ENCODE measurements at regions not wholly inside any gene's neighbourhood (a gene's known extent, or its start where the extent isn't known, plus 50 kb on each side); places are given as distances from the start of the nearest gene placed in this dataset.

DNA sequence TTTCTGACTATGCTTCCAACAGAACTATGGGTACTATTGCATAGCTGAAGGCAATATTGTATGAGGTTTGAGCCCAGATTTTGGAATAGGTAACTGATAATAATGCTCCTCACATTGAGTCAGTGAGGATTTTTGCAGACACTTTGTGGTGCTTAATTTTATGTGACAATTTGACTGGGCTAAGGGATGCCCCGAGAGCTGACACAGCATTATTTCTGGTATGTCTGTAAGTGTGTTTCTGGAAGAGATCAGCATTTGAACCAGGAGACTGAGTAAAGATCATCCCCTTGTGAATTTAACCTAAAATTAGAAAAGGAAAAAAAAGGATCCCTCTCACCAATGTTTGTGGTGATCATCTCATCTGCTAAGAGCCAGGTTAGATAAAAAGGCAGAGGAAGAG is 404.9 kb downstream of the AEBP2 start:
- Histone ChIP-seq H3K36me3 (ENCODE audit: control insufficient read depth, insufficient read depth, low read length) (no peaks in the 10 kb centered on the region), H3K4me3 (ENCODE audit: low read depth, low read length) (no peak overlapping the region), H3K27me3 (ENCODE audit: control insufficient read depth, insufficient read depth, low read length) (no peaks in the 10 kb centered on the region), H3K27ac (ENCODE audit: low read depth, low read length) (no peak overlapping the region), H3K9me3 (ENCODE audit: control insufficient read depth, insufficient read depth, low read length) (no peaks in the 10 kb centered on the region), H3K4me1 (ENCODE audit: control insufficient read depth, insufficient read depth, low read length) (no peaks in the 10 kb centered on the region), H3K9ac (ENCODE audit: low read depth, low read length) (no peak overlapping the region)

DNA sequence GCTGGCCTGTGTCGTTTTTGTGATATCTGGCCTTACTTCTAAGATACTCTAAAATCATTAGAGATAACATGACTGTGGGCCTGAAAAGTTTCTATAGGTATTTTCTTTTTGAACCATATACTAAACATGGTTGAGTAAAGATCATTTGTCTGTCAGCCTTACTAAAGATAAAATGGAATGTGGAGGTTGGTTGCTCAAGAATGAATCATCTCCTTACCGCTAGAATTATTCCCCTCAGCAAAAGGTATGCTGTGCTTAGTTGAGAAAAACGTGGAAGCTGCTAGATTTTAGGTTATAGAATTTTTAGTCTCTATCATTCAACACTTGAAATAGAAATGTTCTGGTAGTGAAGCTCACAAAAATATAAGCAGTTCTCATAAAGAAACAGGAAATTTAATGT is 407.3 kb downstream of the AEBP2 start:
- H3K9ac ChIP-seq (ENCODE audit: low read depth, low read length) = no peak overlapping the region

DNA sequence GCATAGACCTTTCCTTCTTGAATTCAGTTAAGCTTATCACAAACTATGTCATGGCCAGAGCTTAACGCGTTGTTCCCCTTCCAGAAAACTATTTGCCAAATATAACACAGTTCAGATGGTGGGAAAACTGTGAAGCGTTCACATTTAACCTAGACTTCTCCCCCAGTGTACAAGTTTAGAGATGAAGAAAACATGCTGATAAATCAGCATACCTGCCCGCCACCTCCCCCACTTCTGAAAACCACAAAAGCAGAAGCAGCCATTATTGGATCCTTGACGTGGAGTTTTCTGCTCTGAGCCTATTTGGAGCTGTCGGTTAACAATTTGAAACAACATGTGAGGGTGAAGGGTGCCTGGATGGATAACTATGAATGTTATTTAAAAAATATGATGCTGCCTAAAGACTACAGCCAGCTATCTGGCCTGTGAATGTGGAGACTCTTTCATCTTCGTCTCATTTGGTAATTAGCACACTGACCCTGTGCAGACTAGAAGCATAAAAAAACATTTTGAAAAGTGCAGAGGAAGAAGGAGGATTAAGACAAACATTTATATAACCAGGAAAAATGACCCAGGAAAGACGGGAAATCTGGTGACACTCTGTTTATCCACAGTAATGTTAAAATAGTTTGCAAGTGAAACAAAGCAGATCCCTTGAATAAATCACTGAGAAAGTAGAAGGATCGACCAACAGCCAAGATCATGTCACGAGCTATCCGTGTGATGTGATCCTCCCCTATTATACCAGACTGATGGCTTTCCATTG is 408.2 kb downstream of the AEBP2 start:
- H3K4me3 ChIP-seq (ENCODE audit: low read depth, low read length) = no peak overlapping the region
- H3K36me3 ChIP-seq (ENCODE audit: control insufficient read depth, insufficient read depth, low read length) = no peaks in the 10 kb centered on the region
- no peaks in the 10 kb centered on the region for H3K4me1 ChIP-seq (ENCODE audit: control insufficient read depth, insufficient read depth, low read length)
- H3K27ac ChIP-seq (ENCODE audit: low read depth, low read length) = no peak overlapping the region
- no peak overlapping the region for H3K9ac ChIP-seq (ENCODE audit: low read depth, low read length)
- no peaks in the 10 kb centered on the region for H3K27me3 ChIP-seq (ENCODE audit: control insufficient read depth, insufficient read depth, low read length)
- H3K9me3 ChIP-seq (ENCODE audit: control insufficient read depth, insufficient read depth, low read length) = no peaks in the 10 kb centered on the region

More for the DNA sequence above, 407.3 kb downstream of the AEBP2 start:
- H3K9me3 ChIP-seq (ENCODE audit: control insufficient read depth, insufficient read depth, low read length) = no peaks in the 10 kb centered on the region
- no peaks in the 10 kb centered on the region for H3K36me3 ChIP-seq (ENCODE audit: control insufficient read depth, insufficient read depth, low read length)
- H3K4me1 ChIP-seq (ENCODE audit: control insufficient read depth, insufficient read depth, low read length) = no peaks in the 10 kb centered on the region
- no peak overlapping the region for H3K4me3 ChIP-seq (ENCODE audit: low read depth, low read length)
- no peak overlapping the region for H3K27ac ChIP-seq (ENCODE audit: low read depth, low read length)
- H3K27me3 ChIP-seq (ENCODE audit: control insufficient read depth, insufficient read depth, low read length) = no peaks in the 10 kb centered on the region

DNA sequence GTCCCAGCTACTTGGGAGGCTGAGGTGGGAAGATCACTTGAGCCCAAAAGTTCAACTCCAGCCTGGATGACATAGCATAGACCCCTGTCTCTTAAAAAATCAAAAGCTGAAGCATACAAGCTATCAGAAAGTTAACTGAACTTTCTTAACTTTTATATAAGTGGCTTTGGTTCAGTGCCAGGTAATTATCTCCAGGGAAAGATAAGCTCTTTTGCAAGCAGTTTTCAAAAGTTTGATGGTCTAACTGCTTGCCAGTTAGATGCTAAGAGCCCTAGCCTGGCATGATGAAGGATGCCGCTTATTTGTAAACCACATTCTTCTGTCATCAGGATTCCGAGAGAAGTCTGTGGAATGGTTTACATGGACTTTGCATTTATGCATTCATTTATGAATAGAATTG is 409.1 kb downstream of the AEBP2 start:
- H3K4me1 ChIP-seq (ENCODE audit: control insufficient read depth, insufficient read depth, low read length) = no peaks in the 10 kb centered on the region
- no peaks in the 10 kb centered on the region for H3K36me3 ChIP-seq (ENCODE audit: control insufficient read depth, insufficient read depth, low read length)
- no peak overlapping the region for H3K9ac ChIP-seq (ENCODE audit: low read depth, low read length)
- no peak overlapping the region for H3K4me3 ChIP-seq (ENCODE audit: low read depth, low read length)
- H3K9me3 ChIP-seq (ENCODE audit: control insufficient read depth, insufficient read depth, low read length) = no peaks in the 10 kb centered on the region
- no peaks in the 10 kb centered on the region for H3K27me3 ChIP-seq (ENCODE audit: control insufficient read depth, insufficient read depth, low read length)
- no peak overlapping the region for H3K27ac ChIP-seq (ENCODE audit: low read depth, low read length)

DNA sequence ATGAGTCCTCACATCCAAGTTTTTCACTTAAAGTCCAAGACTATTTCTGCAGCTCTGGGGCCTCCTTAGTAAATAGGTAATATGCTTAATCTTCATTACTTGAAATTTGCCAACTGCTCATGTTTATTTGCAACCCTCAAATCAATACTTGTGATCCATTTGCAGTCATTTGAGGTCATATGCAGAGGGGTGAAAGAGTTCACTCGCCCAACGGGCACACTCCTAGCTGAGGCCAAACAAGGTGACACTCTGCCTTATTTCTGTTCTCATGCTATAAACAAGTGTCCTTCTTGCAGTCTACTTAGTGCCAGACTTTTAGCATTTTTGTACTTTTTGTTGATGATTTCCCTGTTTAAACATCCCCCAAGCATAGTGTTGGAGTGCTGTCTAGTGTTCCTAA is 409.9 kb downstream of the AEBP2 start:
- H3K9me3 ChIP-seq (ENCODE audit: control insufficient read depth, insufficient read depth, low read length) = no peaks in the 10 kb centered on the region
- no peaks in the 10 kb centered on the region for H3K4me1 ChIP-seq (ENCODE audit: control insufficient read depth, insufficient read depth, low read length)
- H3K27ac ChIP-seq (ENCODE audit: low read depth, low read length) = no peak overlapping the region
- no peak overlapping the region for H3K9ac ChIP-seq (ENCODE audit: low read depth, low read length)
- no peaks in the 10 kb centered on the region for H3K27me3 ChIP-seq (ENCODE audit: control insufficient read depth, insufficient read depth, low read length)
- H3K36me3 ChIP-seq (ENCODE audit: control insufficient read depth, insufficient read depth, low read length) = no peaks in the 10 kb centered on the region
- no peak overlapping the region for H3K4me3 ChIP-seq (ENCODE audit: low read depth, low read length)

DNA sequence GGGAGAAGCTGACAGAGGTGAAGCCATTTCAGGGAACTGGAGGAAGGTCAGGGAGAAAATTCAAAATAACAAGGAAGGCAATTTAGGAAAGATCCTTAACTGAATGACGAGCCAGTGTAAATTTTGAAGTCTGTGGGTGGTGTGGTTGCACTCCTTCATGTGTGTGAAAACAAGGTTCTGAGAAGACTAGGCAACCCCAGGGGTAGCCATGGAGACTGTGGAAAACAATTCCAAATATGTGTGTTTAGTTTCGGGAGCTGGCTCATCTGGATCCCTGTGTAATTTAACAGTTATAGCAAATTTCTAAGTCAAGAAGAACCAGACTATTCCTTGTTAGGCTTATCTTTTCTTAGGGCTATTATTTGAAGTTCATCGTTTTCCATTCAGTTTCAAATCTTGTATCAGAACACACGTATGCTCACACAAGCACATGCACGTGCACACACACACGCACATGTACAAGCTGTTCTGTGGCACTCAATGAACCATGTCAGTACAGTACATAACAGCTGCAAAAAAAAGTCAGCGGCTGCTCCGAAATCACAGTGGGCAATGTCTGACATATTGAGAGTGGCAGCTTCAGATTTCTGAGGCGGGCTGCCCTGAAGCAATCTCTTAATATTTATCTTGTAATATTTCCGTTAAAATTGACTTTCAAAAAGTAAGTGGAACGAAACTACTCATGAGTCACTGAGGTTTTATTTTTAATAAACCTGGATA is 411.2 kb downstream of the AEBP2 start:
- no peaks in the 10 kb centered on the region for H3K36me3 ChIP-seq (ENCODE audit: control insufficient read depth, insufficient read depth, low read length)
- no peaks in the 10 kb centered on the region for H3K9me3 ChIP-seq (ENCODE audit: control insufficient read depth, insufficient read depth, low read length)
- no peak overlapping the region for H3K9ac ChIP-seq (ENCODE audit: low read depth, low read length)
- H3K4me1 ChIP-seq (ENCODE audit: control insufficient read depth, insufficient read depth, low read length) = no peaks in the 10 kb centered on the region
- no peak overlapping the region for H3K27ac ChIP-seq (ENCODE audit: low read depth, low read length)
- no peaks in the 10 kb centered on the region for H3K27me3 ChIP-seq (ENCODE audit: control insufficient read depth, insufficient read depth, low read length)
- H3K4me3 ChIP-seq (ENCODE audit: low read depth, low read length) = no peak overlapping the region

DNA sequence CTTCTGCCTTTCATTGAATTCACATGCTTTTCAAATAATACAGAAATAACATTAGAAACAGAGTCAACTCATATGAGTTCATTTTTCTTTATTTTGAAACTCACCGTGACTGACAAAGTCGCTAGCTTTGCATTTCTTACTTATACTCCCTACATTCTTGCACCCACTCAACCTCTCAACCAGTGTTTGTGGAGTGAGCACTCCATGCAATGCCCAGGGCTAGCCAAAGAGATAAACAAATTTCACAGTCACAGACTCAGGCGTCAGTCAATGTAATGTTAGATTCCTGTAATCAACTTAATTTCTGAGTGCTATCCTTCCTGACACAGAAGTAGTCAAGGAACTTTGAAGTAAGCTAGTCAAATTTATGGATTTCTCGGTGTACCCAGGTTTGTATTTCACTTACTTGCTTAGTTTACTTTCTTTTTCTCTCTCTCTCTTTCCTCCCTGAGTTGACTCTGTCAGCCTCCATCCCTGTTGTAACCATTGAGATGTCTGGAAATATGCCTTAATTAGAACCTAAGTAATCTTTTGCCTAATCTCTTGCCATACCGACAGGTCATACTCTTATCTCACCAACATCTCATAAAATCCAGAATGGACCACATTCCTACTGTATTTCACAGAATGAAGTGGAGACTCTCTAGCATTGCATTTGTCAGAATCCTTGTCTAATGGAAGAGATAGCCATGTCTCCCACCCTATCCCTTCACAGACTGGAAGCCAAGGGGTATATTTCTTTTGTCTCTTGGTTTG is 413.0 kb downstream of the AEBP2 start:
- no peak overlapping the region for H3K27ac ChIP-seq (ENCODE audit: low read depth, low read length)
- H3K4me3 ChIP-seq (ENCODE audit: low read depth, low read length) = no peak overlapping the region
- H3K4me1 ChIP-seq (ENCODE audit: control insufficient read depth, insufficient read depth, low read length) = peaks cover 6% of the 10 kb centered on the region; the same call in 1 of the 2 replicates
- H3K36me3 ChIP-seq (ENCODE audit: control insufficient read depth, insufficient read depth, low read length) = no peaks in the 10 kb centered on the region
- H3K27me3 ChIP-seq (ENCODE audit: control insufficient read depth, insufficient read depth, low read length) = no peaks in the 10 kb centered on the region
- no peaks in the 10 kb centered on the region for H3K9me3 ChIP-seq (ENCODE audit: control insufficient read depth, insufficient read depth, low read length)
- no peak overlapping the region for H3K9ac ChIP-seq (ENCODE audit: low read depth, low read length)

DNA sequence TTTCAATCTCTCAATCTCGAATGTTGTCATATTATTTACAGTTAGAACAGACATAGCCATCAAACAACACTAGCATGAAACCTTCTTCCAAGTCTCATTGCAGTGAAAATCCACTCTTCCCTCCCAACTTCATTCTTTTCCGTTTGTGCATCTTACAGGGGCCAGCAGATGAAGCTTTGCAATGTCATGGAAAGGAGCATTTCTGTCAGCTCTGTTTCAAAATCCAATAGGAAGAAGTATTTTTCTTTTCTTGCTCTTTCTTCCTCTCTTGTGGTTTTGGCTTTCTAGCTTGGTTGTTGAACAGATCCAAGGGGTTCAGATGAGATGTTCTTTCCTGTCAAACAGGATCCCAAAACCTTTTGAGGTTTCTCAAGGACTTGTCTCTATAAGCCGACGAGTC is 416.6 kb downstream of the AEBP2 start:
- Histone ChIP-seq H3K9ac (ENCODE audit: low read depth, low read length) (no peak overlapping the region), H3K27me3 (ENCODE audit: control insufficient read depth, insufficient read depth, low read length) (no peaks in the 10 kb centered on the region), H3K4me3 (ENCODE audit: low read depth, low read length) (no peak overlapping the region), H3K4me1 (ENCODE audit: control insufficient read depth, insufficient read depth, low read length) (peaks cover 6% of the 10 kb centered on the region; the same call in 1 of the 2 replicates), H3K9me3 (ENCODE audit: control insufficient read depth, insufficient read depth, low read length) (no peaks in the 10 kb centered on the region), H3K36me3 (ENCODE audit: control insufficient read depth, insufficient read depth, low read length) (no peaks in the 10 kb centered on the region), H3K27ac (ENCODE audit: low read depth, low read length) (no peak overlapping the region)

DNA sequence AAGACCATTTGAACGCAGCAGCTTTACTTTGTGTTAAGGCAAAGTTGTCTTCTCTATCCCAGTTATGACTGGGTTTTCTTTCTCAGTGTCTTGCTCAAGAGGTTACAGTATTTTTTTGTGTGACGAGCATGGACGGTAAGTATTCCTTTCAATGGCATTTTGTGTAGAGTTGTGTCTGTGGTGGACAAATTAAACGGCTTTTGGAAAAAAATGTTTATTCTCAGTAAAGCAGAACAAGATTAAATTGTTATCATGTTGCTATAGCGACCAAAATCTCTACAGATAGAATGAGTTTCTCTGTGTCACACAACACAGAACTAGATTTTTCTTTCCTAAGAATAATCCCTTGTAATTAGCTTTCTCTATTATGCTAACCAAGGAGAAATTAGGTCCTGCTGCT is 417.1 kb downstream of the AEBP2 start:
- no peaks in the 10 kb centered on the region for H3K27me3 ChIP-seq (ENCODE audit: control insufficient read depth, insufficient read depth, low read length)
- H3K27ac ChIP-seq (ENCODE audit: low read depth, low read length) = no peak overlapping the region
- peaks cover 6% of the 10 kb centered on the region; the same call in 1 of the 2 replicates for H3K4me1 ChIP-seq (ENCODE audit: control insufficient read depth, insufficient read depth, low read length)
- H3K4me3 ChIP-seq (ENCODE audit: low read depth, low read length) = no peak overlapping the region
- no peaks in the 10 kb centered on the region for H3K36me3 ChIP-seq (ENCODE audit: control insufficient read depth, insufficient read depth, low read length)
- no peaks in the 10 kb centered on the region for H3K9me3 ChIP-seq (ENCODE audit: control insufficient read depth, insufficient read depth, low read length)
- H3K9ac ChIP-seq (ENCODE audit: low read depth, low read length) = no peak overlapping the region

DNA sequence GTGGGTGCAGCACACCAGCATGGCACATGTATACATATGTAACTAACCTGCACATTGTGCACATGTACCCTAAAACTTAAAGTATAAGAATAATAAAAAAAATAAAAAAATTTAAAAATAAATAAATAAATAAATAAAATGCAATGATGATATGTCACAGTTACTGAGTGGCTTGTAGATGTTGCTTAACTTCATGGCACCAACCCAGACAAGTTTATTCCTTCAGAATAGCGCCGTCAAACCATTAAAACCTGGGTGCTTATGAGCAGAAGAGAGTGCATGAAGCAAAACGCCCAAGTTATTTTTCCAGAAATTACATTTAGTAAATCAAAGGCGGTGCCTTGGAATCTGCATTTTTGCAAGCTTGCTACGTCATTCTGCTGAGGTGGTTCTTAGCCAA is 417.9 kb downstream of the AEBP2 start:
- H3K27ac ChIP-seq (ENCODE audit: low read depth, low read length) = no peak overlapping the region
- no peaks in the 10 kb centered on the region for H3K9me3 ChIP-seq (ENCODE audit: control insufficient read depth, insufficient read depth, low read length)
- no peaks in the 10 kb centered on the region for H3K27me3 ChIP-seq (ENCODE audit: control insufficient read depth, insufficient read depth, low read length)
- H3K4me3 ChIP-seq (ENCODE audit: low read depth, low read length) = no peak overlapping the region
- H3K4me1 ChIP-seq (ENCODE audit: control insufficient read depth, insufficient read depth, low read length) = peaks cover 6% of the 10 kb centered on the region; the same call in 1 of the 2 replicates
- no peak overlapping the region for H3K9ac ChIP-seq (ENCODE audit: low read depth, low read length)
- no peaks in the 10 kb centered on the region for H3K36me3 ChIP-seq (ENCODE audit: control insufficient read depth, insufficient read depth, low read length)

DNA sequence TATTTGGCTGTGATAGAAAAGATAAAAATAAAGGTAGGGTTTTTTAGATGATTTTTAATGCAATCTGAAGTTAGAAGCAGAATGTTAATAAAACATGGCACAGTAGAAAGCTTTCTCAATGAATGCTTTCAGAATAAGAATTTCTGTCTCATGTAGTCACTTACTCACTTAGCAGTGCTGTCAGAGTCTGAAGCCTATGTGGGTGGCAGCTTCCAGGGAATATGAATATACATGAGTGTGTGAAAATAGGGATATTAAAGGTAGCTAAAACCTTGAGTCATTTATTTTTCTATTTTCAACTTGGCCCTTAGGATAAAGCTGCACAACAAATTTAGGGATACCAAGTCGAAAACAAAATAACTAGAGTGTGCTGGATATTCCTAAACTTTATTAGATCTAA is 427.9 kb downstream of the AEBP2 start:
- no peaks in the 10 kb centered on the region for H3K36me3 ChIP-seq (ENCODE audit: control insufficient read depth, insufficient read depth, low read length)

More for the DNA sequence above, 427.9 kb downstream of the AEBP2 start:
- Histone ChIP-seq H3K4me3 (ENCODE audit: low read depth, low read length) (no peak overlapping the region), H3K9ac (ENCODE audit: low read depth, low read length) (no peak overlapping the region), H3K9me3 (ENCODE audit: control insufficient read depth, insufficient read depth, low read length) (no peaks in the 10 kb centered on the region), H3K27ac (ENCODE audit: low read depth, low read length) (no peak overlapping the region), H3K27me3 (ENCODE audit: control insufficient read depth, insufficient read depth, low read length) (no peaks in the 10 kb centered on the region), H3K4me1 (ENCODE audit: control insufficient read depth, insufficient read depth, low read length) (no peaks in the 10 kb centered on the region)

Measured in HUES48 (cell line).